ENCODE measurements at regions not wholly inside any gene's neighbourhood (a gene's known extent, or its start where the extent isn't known, plus 50 kb on each side); places are given as distances from the start of the nearest gene placed in this dataset.
A peak's percentile ranks its signal among the peaks of the same experiment; 100 is the strongest.
"Not testable (repeated sequence)": the region's sequence is repeated elsewhere in the genome, so short reads cannot be mapped to it uniquely, and the experiment has no call there.

DNA sequence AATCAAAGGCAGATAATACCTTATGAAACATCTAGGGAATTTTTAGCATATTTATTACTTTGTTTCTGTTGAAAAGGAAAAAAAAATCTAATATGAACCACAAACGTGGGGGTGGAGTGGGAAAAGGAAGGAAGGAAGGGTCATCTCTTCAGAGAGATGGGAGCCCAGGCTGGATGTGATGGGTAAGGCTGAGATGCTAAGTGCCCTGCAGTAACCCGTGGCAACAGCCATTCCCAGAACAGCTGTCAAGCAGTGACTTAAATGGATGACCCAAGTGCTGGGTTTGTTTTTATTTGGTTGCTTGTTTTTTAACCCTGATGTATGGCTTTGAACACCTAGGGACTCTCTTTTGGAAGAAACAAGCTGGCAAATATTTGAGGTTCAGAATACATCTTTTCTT lies 50.7 kb upstream of the KLF7 start:
- DNase-seq (ENCODE audit: low read depth): no peak

- no peak for DNase-seq (ENCODE audit: low read depth)
Observed at GRCh38 chr2:207217442-207217841, 51.7 kb upstream of the KLF7 start.

DNA sequence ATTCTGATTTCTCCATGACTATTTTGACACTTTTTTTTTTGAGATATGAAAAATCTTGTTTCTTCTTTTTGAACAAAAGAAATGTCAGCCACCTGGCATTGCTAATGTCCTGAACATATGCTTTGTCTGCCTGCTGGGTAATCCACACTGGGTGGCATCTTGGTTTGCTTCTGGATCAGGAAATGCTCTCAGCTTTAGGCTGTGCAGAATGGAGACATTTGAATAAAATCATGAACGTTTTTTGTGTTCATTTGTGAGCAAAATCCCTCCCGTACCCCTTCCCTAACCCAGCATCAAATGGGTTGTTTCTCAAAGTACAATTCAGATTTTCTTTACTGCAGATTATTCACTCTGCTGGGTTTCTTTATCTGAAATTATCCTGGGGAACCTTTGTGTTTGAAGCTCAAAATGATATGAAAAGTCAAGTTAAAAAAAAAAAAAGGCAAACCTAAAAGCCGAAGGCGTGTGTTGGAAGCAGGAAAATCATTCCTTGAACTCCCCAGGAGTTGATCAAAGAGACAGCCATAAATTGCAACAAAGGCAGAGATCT lies 53.4 kb upstream of the KLF7 start:
- no peak for DNase-seq (ENCODE audit: low read depth)

DNA sequence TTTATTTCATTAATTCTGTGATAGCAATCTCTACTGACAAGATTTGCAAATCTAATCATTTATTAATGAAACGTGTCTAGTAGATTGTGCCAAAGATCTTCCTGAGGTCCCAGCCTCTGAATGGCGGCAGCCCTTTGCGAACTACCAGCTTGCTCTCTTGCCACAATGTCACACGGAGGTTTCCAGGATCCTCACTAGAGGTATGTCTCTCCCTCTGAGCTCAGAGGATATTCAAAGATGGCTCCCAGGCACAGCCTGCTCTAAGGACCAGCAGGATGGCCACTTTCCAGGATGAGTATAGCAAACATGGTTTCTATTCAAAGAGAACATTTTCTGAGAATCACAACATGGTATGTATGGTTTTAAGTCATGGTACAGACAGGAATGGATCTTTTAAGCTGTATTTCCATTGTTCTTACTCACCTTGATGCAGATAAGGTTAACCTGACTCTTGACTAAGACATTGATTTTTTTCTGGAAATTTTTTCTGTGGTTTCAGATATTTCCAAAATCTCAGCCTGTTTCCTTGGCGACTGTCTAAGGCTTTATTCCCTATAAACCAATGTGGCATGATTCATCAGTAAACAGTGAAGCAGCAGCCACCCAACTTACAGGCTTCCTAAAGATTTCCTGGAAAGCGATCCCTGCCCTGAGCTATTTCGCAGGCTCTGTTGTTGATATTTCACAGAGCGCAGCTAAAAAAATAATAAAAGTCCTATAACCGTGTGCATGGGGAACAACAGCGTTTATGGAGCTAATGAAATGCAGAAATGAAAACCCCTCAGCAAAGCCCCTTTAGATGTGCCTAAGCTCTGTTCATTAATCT lies 54.1 kb upstream of the KLF7 start:
- peak; percentile 40 for DNase-seq (ENCODE audit: low read depth)

GRCh38 chr2:207221731-207222130 lies 56.0 kb upstream of the KLF7 start:
- no peak for DNase-seq (ENCODE audit: low read depth)

DNA sequence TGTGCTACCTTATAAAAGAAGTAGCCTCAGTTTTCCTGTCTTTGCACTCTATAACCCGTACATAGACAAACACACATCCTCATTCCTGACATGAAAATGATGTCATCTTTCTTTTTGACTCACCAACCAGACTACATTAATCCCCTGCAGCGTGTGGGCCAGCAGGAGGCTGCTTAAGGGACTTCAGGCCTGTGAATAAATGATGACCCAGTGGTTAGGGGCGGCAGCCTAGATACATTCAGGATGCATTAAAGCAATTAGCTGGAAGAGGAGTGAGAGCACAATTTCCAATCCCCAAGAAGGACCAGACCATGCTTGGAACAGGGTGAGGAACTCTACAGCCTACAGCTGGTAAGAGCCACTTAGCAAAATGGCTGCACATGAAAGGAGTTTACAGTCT lies 57.3 kb upstream of the KLF7 start:
- peak; percentile 42 for DNase-seq (ENCODE audit: low read depth)

- no peak for DNase-seq (ENCODE audit: low read depth)
Observed at GRCh38 chr2:207224381-207224780, 58.6 kb upstream of the KLF7 start.

GRCh38 chr2:207224791-207225482 lies 59.2 kb upstream of the KLF7 start:
- DNase-seq (ENCODE audit: low read depth): no peak

- no peak for DNase-seq (ENCODE audit: low read depth)
Observed at GRCh38 chr2:207225773-207226172, 60.0 kb upstream of the KLF7 start.

- no peak for DNase-seq (ENCODE audit: low read depth)
Observed at GRCh38 chr2:207226243-207226642, 60.5 kb upstream of the KLF7 start.

DNA sequence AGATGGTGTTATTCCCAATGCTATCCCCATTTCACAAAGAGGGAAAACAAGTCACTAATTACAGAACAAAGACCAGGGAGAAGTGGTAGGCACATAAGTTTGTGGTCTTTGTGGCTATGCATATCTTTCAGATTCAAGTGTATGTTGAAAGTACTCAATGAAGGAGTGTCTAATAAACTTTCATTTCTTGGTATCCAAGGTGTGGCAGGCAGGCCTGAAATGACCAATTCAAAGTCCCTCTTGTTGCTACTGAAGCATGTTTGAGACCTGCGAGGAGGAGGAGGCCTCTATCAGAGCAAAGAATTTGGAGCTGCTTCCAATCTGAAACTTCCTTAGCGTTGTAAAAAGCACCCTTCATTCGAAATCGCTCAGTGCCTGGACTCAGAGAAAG lies 60.9 kb upstream of the KLF7 start:
- DNase-seq (ENCODE audit: low read depth): no peak

- DNase-seq (ENCODE audit: low read depth): no peak
Observed at GRCh38 chr2:207227062-207227748, 61.5 kb upstream of the KLF7 start.

DNA sequence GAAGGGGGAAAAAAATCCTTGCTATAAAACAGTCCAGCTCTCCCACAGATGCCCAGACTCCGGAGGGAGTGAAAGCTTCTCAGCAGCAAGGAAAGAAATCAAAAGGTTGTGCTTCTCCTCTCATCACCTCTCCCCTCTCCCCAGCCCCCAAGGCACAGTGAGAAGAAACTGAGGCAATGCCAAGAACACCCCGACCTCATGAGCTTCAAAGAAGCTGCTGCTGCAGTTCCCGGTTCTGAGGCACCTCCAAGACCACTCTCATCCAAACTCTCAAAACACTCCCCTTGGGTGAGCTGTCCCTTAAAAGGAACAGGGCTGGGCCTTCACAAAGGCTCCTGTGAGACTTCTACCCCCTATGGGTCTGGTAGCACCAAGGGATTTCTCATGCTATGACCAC lies 62.0 kb upstream of the KLF7 start:
- DNase-seq (ENCODE audit: low read depth): no peak

DNA sequence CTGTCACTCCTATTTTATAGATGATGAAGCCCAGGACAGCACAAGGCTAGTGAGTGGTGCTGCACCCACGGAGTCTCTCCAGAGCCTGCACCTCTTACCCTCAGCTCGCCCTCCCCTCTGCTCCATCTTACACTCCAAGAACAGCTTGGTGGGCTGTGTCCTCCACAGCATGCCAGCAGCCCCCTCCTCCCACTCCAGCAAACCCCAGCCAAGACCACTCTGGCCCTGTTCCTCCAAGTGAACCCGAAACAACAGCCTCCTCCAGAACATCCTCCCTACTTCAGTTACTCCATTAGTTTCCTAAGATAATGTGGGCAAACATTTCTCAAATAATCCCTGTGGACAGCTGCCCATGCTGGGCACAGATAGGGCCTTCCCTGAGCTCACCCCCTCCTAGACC lies 62.7 kb upstream of the KLF7 start:
- DNase-seq (ENCODE audit: low read depth): no peak

DNA sequence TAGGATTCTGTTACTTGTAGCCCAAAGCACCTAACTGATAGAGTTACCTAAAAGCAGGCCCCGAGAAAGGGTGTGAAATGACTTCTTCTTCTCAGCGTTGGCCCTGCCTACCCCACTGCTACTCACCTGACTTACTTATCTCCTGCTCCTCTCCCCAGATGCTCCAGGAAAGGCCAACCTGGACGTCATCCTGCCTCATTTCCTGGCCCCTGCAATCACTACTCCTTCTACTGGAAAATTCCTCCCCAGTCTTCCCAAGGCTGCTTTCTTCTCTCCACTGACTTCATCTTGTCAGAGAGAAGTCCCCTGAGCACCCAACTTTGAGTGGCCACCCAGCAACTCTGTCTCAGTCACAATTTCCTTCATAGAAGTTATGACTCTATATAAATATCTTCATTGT lies 63.4 kb upstream of the KLF7 start:
- DNase-seq (ENCODE audit: low read depth): no peak

GRCh38 chr2:207230261-207231105 lies 64.7 kb upstream of the KLF7 start:
- DNase-seq (ENCODE audit: low read depth): no peak

GRCh38 chr2:207231106-207231865 lies 65.5 kb upstream of the KLF7 start:
- DNase-seq (ENCODE audit: low read depth): no peak

DNA sequence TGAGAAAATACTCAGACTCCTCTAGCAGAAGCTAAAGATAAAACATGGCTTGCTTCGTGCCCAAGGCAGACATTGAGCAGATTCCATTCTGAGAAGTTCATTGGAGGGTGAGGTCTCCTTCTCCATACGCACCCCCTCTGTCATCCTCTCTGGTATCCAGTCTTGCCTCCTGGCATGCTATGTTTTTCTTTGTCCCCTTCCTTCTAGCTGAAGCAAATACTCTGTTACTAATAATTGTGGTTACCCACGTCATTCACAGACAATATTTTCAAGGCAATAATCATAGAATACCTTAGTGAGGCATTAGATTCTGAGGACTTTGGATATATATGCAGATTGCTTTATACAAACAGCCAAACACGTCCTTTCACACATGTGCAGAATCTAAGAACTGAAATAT lies 66.2 kb upstream of the KLF7 start:
- no peak for DNase-seq (ENCODE audit: low read depth)

GRCh38 chr2:207233141-207233540 lies 67.4 kb upstream of the KLF7 start:
- DNase-seq (ENCODE audit: low read depth): not testable (repeated sequence)

GRCh38 chr2:207233731-207234130 lies 68.0 kb upstream of the KLF7 start:
- no peak for DNase-seq (ENCODE audit: low read depth)

- DNase-seq (ENCODE audit: low read depth): no peak
Observed at GRCh38 chr2:207235621-207236020, 69.9 kb upstream of the KLF7 start.
